ENCODE measurements at regions not wholly inside any gene's neighbourhood (a gene's known extent, or its start where the extent isn't known, plus 50 kb on each side); places are given as distances from the start of the nearest gene placed in this dataset.

- no peak for TF ChIP-seq CTCF (IDR thresholded peaks at IDR 0.05; ENCODE audit: borderline replicate concordance, extremely low read depth, low read length, poor library complexity, severe bottlenecking)
- no peak for TF ChIP-seq EZH2 (IDR thresholded peaks at IDR 0.05; ENCODE audit: borderline replicate concordance, low read depth, low read length, severe bottlenecking)
Measured at GRCh38 chr11:130561441-130561881, 113.0 kb downstream of the ADAMTS15 start.
